ENCODE measurements at regions not wholly inside any gene's neighbourhood (a gene's known extent, or its start where the extent isn't known, plus 50 kb on each side); places are given as distances from the start of the nearest gene placed in this dataset.

- no peak for TF ChIP-seq ZNF274 (IDR thresholded peaks at IDR 0.05; ENCODE audit: low read depth, low read length)
- TF ChIP-seq YY1 (IDR thresholded peaks at IDR 0.05; ENCODE audit: insufficient read depth, insufficient read length), result no peak
Measured at GRCh38 chr18:70506511-70506910, 217.7 kb downstream of the SOCS6 start.
